K562 (cell line): ENCODE measurements at regions not wholly inside any gene's neighbourhood (a gene's known extent, or its start where the extent isn't known, plus 50 kb on each side); places are given as distances from the start of the nearest gene placed in this dataset.

Source experiments
- CHD2 ChIP-seq: IDR thresholded peaks from 2 replicates; pipeline ENCODE4 v1.6.1; 2011; ENCODE audit warnings: low read depth, low read length
- RFX5 ChIP-seq: IDR thresholded peaks from 2 replicates; pipeline ENCODE4 v1.6.1; 2011; ENCODE audit warnings: low read depth, mild to moderate bottlenecking, improper control_type of control experiment, low read length
- TF ChIP-seq, protein P1 (sequence below): sonication (generic); formaldehyde crosslinking; IDR thresholded peaks from 2 replicates; pipeline ENCODE4 v1.8.1; 2023; ENCODE audit warnings: mild to moderate bottlenecking, missing genetic modification reagents
- TF ChIP-seq, protein P2 (sequence below), 3 experiments: IDR thresholded peaks in 2 of 3; conservative IDR thresholded peaks in 1 of 3; 2 replicates each; pipeline ENCODE4 v1.5.1; 2011 to 2012; ENCODE audit warnings: low read length in 3 of 3, mild to moderate bottlenecking in 3 of 3, control low read depth in 2 of 3, improper control_type of control experiment in 1 of 3, inconsistent platforms in 1 of 3, low read depth in 1 of 3, mixed read lengths in 1 of 3, moderate library complexity in 1 of 3; ENCODE audit not compliant: insufficient read depth in 2 of 3

DNA sequence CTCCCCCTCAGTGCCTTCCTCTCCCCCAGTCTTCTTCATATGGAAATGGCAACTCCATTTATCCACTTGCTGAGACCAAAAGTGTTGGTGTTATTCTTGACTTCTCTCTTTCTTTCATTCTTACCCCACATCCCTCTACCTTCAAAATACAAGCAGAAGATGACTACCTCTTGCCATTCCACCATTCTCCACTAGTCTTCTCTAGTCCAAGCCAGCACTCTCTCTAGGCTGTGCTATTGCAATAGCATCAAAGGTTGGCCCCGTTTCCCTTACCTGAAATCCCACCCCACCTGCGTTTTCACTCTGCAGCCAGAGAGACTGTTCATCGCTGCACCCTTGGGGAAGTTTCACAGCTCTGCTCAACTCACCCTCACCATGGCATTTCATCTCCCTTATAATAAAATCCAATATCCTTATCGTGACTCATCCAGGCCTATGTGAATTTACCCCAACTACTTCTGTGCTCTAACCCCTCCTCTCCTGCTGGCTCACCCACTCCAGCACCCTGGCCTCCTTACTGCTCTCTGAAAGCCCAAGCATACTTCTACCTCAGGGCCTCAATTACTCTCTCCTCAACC lies 109.1 kb downstream of the LSM5 start:
- TF ChIP-seq, protein P1, sequence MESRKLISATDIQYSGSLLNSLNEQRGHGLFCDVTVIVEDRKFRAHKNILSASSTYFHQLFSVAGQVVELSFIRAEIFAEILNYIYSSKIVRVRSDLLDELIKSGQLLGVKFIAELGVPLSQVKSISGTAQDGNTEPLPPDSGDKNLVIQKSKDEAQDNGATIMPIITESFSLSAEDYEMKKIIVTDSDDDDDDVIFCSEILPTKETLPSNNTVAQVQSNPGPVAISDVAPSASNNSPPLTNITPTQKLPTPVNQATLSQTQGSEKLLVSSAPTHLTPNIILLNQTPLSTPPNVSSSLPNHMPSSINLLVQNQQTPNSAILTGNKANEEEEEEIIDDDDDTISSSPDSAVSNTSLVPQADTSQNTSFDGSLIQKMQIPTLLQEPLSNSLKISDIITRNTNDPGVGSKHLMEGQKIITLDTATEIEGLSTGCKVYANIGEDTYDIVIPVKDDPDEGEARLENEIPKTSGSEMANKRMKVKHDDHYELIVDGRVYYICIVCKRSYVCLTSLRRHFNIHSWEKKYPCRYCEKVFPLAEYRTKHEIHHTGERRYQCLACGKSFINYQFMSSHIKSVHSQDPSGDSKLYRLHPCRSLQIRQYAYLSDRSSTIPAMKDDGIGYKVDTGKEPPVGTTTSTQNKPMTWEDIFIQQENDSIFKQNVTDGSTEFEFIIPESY (CRISPR knock-in tag) = no peak
- TF ChIP-seq RFX5 (no peak), CHD2 (no peak)
- TF ChIP-seq, protein P2, sequence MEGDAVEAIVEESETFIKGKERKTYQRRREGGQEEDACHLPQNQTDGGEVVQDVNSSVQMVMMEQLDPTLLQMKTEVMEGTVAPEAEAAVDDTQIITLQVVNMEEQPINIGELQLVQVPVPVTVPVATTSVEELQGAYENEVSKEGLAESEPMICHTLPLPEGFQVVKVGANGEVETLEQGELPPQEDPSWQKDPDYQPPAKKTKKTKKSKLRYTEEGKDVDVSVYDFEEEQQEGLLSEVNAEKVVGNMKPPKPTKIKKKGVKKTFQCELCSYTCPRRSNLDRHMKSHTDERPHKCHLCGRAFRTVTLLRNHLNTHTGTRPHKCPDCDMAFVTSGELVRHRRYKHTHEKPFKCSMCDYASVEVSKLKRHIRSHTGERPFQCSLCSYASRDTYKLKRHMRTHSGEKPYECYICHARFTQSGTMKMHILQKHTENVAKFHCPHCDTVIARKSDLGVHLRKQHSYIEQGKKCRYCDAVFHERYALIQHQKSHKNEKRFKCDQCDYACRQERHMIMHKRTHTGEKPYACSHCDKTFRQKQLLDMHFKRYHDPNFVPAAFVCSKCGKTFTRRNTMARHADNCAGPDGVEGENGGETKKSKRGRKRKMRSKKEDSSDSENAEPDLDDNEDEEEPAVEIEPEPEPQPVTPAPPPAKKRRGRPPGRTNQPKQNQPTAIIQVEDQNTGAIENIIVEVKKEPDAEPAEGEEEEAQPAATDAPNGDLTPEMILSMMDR (IDR thresholded peaks at IDR 0.05 in 2 of 3, conservative IDR thresholded peaks at IDR 0.05 in 1 of 3; ENCODE audit: insufficient read depth in 2 of 3, low read depth in 1 of 3, low read length in 3 of 3) = peak in 1 of 3 experiments; percentile 24; a peak in 2 of 6 replicates
